Ectodermal cell (in vitro differentiated cells): ENCODE measurements at regions not wholly inside any gene's neighbourhood (a gene's known extent, or its start where the extent isn't known, plus 50 kb on each side); places are given as distances from the start of the nearest gene placed in this dataset.

Source experiments
- H3K27ac ChIP-seq: 2 replicates; pipeline ENCODE4 v1.7.0; 2013; ENCODE audit warnings: mild to moderate bottlenecking, low read depth, low read length; ENCODE audit not compliant: insufficient read depth, poor library complexity, severe bottlenecking
- H3K27me3 ChIP-seq: 2 replicates; pipeline ENCODE4 v1.7.0; 2013; ENCODE audit warnings: mild to moderate bottlenecking, low read length; ENCODE audit not compliant: insufficient read depth, control insufficient read depth, poor library complexity, severe bottlenecking
- H3K36me3 ChIP-seq: one replicate; pipeline ENCODE4 v1.7.0; 2013; ENCODE audit warnings: low read length; ENCODE audit not compliant: control insufficient read depth, insufficient read depth
- H3K4me1 ChIP-seq: one replicate; pipeline ENCODE4 v1.7.0; 2013; ENCODE audit warnings: low read length; ENCODE audit not compliant: control insufficient read depth, insufficient read depth
- H3K4me3 ChIP-seq: 2 replicates; pipeline ENCODE4 v1.7.0; 2013; ENCODE audit warnings: low read depth, low read length, control low read depth; ENCODE audit not compliant: insufficient read depth
- H3K9me3 ChIP-seq: 2 replicates; pipeline ENCODE4 v1.7.0; 2013; ENCODE audit warnings: mild to moderate bottlenecking, low read length, moderate library complexity; ENCODE audit not compliant: control insufficient read depth
- WGBS, 2 experiments: methylation state at CpG; one replicate each; pipeline ENCODE4 v1.1.7; 2013; ENCODE audit warnings: missing lambda C conversion rate in 2 of 2; 5-methylcytosine and 5-hydroxymethylcytosine counted together

DNA sequence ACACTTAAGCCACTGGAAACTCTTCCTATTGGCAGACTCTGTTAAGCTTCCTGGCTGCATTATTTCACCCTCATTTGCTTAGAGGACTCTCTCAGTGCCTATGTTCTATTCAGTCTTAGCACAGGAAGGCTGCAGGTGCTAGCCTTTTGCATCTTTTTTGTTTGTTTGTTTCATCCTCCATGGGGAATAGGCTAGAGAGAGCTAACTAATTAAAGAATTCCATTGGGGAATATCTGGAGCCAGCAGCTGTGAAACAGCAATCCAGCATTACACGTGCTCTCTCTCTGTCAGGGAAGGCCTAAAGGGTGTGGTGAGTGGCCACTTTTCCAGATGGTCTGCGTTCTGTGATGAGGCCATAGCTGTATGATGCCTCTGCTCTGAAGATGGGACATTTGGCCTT is 633.6 kb downstream of the SPRY1 start:
- Histone ChIP-seq H3K27ac (no peak overlapping the region), H3K4me3 (no peak overlapping the region), H3K27me3 (no peaks in the 10 kb centered on the region), H3K36me3 (no peaks in the 10 kb centered on the region), H3K9me3 (no peaks in the 10 kb centered on the region), H3K4me1 (no peaks in the 10 kb centered on the region)
- 84 to 87% methylated on average over 2 of the region's 2 CpGs for WGBS, 2 experiments

DNA sequence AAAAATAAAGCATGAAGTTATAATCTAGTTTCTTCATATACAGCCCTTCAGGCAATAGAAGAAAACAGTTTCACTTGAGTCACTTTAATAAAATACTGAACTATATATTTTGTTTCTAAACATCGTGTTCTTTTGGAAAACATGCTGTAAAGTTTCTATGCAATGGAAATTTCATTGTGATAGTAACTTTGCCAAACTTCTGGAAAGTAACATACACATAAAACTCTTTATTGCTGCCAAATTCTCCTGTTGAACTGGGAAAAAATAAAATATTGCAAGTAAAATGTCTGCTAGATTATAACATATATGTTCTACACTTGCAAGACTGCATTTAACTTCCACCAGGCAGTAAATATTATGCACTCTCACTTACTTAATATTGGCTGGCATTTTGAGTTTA is 635.4 kb downstream of the SPRY1 start:
- no peaks in the 10 kb centered on the region for H3K9me3 ChIP-seq
- H3K27ac ChIP-seq: no peak overlapping the region
- H3K4me3 ChIP-seq: no peak overlapping the region
- no peaks in the 10 kb centered on the region for H3K36me3 ChIP-seq
- H3K27me3 ChIP-seq: no peaks in the 10 kb centered on the region
- H3K4me1 ChIP-seq: no peaks in the 10 kb centered on the region
- WGBS, 2 experiments: no CpG with 5 or more reads among the region's 1 CpG

DNA sequence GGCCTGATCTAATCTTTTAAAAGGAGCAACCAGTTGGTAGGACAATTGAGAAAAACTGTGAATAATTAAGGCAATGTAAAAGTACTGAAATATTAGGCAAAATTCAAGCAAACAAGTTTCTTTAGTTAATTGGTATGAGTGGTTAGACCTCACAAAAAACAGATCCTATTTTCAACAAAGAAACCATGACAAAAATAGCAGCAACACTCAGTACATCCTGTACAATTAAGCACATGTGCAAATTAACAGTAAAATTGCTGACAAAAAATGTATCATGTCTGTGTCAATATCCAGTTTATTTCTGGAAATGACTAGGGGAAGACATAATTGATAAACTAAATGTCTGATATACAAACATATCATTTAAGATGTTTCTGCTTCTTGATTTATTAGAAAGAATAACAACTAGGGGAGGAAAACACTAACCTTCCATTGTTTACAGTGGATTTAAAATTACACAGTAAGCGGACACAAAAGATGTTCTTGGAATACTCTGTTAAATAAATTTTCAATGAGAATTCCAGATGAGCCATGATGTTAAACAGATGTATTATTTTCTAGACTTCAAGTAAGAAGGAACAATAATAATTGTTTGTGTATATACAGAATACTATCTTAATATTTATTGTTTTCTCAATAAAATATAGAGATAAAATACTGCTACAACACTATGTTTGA is 638.9 kb downstream of the SPRY1 start:
- H3K27me3 ChIP-seq: no peaks in the 10 kb centered on the region
- no peak overlapping the region for H3K4me3 ChIP-seq
- no peaks in the 10 kb centered on the region for H3K9me3 ChIP-seq
- H3K4me1 ChIP-seq: no peaks in the 10 kb centered on the region
- no peak overlapping the region for H3K27ac ChIP-seq
- H3K36me3 ChIP-seq: no peaks in the 10 kb centered on the region
- WGBS, 2 experiments: 80% methylated on average over 1 of the region's 1 CpG; no CpG with 5 or more reads in 1 of the 2 experiments

DNA sequence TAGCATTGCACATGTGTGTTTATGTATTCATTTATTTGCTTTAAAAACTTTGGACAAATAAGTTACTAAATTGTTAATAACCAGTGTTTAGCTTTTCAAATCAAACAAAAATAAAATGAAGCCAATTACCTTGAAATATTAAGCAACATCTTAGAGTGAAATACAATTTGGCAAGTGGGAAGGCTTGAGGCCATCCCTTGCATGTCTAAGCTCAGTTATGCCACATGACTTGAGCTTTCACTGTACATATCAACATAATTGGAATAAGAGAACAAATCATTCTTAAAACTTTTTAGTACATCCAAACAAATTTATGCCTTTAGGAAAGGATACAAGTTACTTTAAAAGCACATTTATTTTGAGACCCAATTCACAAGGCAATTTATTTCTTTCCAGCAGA is 640.6 kb downstream of the SPRY1 start:
- no peak overlapping the region for H3K4me3 ChIP-seq
- H3K27ac ChIP-seq: no peak overlapping the region
- no peaks in the 10 kb centered on the region for H3K9me3 ChIP-seq
- no peaks in the 10 kb centered on the region for H3K27me3 ChIP-seq
- no peaks in the 10 kb centered on the region for H3K36me3 ChIP-seq
- H3K4me1 ChIP-seq: no peaks in the 10 kb centered on the region

DNA sequence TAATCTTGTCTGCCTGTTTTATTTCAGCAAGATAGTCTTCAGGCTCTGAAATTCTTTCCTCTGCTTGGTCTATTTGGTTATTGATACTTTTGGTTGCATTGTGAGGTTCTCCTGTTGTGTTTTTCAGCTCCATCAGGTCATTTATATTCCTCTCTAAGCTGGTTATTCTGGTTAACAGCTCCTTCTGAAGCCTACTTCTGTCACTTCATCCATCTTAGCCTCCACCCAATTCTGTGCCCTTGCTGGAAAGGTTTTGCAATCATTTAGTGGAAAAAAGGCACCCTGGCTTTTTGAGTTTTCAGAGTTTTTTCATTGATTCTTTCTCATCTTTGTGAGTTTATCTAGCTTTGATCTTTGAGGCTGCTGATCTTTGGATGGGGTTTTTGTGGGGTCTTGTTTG is 647.7 kb downstream of the SPRY1 start:
- Histone ChIP-seq H3K9me3 (no peaks in the 10 kb centered on the region), H3K27me3 (no peaks in the 10 kb centered on the region), H3K4me1 (no peaks in the 10 kb centered on the region), H3K4me3 (no peak overlapping the region), H3K36me3 (no peaks in the 10 kb centered on the region), H3K27ac (no peak overlapping the region)

DNA sequence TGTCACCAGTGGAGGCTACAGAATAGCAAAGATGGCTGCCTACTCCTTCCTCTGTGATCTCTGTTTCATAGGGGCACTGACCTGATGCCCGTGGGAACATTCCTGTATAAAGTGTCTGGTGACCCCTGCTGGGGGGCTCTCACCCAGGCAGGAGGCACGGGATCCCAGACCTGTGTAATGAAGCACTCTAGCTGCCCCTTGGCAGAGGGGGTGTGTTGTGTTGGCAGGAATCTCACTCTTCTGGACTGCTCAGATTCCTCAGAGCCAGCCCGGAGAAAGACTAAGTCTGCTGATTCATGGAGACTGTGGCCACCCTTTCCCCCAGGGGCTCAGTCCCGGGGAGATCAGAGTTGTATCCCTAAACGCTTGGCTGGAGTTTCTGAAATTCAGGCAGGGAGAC is 648.3 kb downstream of the SPRY1 start:
- H3K27me3 ChIP-seq: no peaks in the 10 kb centered on the region
- H3K4me1 ChIP-seq: no peaks in the 10 kb centered on the region
- no peaks in the 10 kb centered on the region for H3K36me3 ChIP-seq
- no peaks in the 10 kb centered on the region for H3K9me3 ChIP-seq
- H3K27ac ChIP-seq: no peak overlapping the region
- no peak overlapping the region for H3K4me3 ChIP-seq
- 91 to 94% methylated on average over 5 of the region's 5 CpGs for WGBS, 2 experiments

DNA sequence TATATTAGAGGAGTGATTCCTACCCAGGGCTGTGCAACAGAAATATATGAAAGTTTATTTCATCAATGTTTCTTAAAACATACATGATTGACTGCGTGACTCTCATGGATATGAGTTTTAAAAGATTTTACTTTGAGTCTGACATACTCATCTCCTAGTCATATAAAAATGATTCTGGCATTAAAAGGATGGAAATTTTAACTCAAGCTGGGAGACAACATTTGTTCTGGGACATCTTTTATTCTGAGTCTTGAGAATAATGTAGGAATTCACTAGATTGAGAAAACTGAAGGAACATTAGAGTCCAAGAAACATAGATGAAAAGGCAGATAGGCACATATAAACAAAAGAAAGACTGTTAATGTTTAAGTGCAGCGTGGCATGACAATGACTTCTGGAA is 649.6 kb downstream of the SPRY1 start:
- Histone ChIP-seq H3K9me3 (no peaks in the 10 kb centered on the region), H3K4me1 (no peaks in the 10 kb centered on the region), H3K36me3 (no peaks in the 10 kb centered on the region), H3K27me3 (no peaks in the 10 kb centered on the region), H3K27ac (no peak overlapping the region), H3K4me3 (no peak overlapping the region)
- WGBS, 2 experiments: 100% methylated on average over 1 of the region's 2 CpGs; no CpG with 5 or more reads in 1 of the 2 experiments

DNA sequence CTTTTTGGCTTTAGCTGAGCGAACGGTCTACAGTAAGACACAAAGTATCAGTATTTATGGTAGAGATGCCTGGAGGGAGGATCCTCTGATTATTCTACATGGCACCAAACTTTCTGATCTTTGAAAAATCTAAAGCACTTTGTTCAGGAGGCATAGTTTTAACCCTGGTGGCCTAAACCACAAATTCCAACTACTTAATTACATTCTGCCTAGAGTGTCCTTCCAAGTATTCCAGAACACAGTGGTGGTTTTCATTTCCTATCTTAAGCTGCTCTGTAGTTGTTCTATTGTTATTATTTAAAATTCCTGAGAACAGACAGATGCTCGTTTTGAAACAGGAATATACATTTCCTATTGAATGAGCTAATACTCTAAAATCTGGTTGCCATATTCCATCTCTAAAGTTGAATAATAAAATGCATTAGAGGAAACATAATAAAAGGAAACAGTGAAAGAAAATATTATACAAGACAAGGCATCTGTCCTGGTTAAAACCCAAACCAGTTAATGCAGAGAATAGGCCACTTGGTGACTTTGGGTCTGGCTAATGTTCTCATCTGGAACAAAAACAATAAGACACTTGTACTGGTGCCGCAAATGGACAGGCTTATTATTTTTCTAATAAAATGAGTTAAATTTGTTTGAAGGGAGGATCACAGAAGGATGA is 657.4 kb downstream of the SPRY1 start:
- Histone ChIP-seq H3K4me1 (no peaks in the 10 kb centered on the region), H3K27me3 (no peaks in the 10 kb centered on the region), H3K4me3 (no peak overlapping the region), H3K36me3 (no peaks in the 10 kb centered on the region), H3K27ac (no peak overlapping the region), H3K9me3 (no peaks in the 10 kb centered on the region)
- 94 to 100% methylated on average over 3 of the region's 4 CpGs for WGBS, 2 experiments

DNA sequence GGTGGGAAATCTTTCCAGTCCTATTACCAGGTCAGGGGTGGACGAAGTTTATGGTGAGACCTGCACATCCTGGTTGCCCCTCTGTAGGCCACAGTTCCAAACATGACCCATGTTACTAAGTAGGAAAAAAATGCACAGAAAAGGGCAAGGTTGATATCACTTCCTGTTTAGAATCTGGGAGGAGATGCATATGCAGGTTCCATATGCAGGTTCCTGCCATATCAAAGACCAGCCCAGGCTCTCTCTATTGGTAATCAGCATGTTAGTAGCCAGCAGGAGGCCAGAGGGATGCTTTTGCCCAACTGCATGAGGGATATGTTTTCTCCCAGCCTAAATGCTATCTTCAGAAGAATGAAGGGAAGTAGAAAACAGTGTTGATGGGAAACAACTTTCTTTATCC is 657.2 kb downstream of the ANKRD50 start:
- Histone ChIP-seq H3K4me1 (no peaks in the 10 kb centered on the region), H3K27me3 (no peaks in the 10 kb centered on the region), H3K36me3 (no peaks in the 10 kb centered on the region), H3K9me3 (no peaks in the 10 kb centered on the region), H3K27ac (no peak overlapping the region), H3K4me3 (no peak overlapping the region)
- 90 to 92% methylated on average over 1 of the region's 1 CpG for WGBS, 2 experiments

DNA sequence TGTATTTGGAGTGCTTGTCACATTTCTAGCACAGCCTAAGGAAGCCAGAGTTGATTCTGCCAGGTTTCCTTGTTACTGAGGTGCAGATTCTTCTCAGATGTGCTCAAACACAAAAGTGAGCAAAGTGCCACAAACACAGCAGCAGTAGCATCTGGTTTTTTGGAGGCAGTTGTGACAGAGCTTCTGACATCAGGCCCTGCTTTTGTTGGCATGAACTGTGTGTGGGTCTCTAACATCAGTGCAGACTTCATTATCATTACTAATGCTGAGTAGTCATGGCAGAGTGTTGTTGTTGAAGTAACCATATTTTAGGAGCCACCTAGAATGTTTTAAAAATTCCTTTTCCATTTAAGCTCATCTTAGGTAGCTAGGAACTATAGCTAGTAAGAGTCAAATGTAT is 656.6 kb downstream of the ANKRD50 start:
- Histone ChIP-seq H3K4me1 (no peaks in the 10 kb centered on the region), H3K9me3 (no peaks in the 10 kb centered on the region), H3K4me3 (no peak overlapping the region), H3K36me3 (no peaks in the 10 kb centered on the region), H3K27ac (no peak overlapping the region), H3K27me3 (no peaks in the 10 kb centered on the region)
